Lower leg skin (tissue), 4 donors: ENCODE measurements at regions not wholly inside any gene's neighbourhood (a gene's known extent, or its start where the extent isn't known, plus 50 kb on each side); places are given as distances from the start of the nearest gene placed in this dataset.

ENCODE experiments used
- DNase-seq, 2 donors: peaks; one replicate each; pipeline ENCODE4 v3.0.0-alpha.2; 2019; ENCODE audit warnings: low spot score in 2 of 2
- H3K4me3 ChIP-seq: fragments of 200-600 bp; sonication (generic); 2 replicates; pipeline ENCODE4 v1.5.1; 2017; ENCODE audit warnings: mild to moderate bottlenecking, low read depth; ENCODE audit not compliant: poor library complexity, severe bottlenecking
- CTCF ChIP-seq, 3 donors: fragments of 450-650 bp; IDR thresholded peaks; one replicate each; pipeline ENCODE4 v1.5.1; 2016; ENCODE audit warnings: antibody characterized with exemption in 3 of 3, mild to moderate bottlenecking in 3 of 3, moderate library complexity in 2 of 3
- POLR2A ChIP-seq, 2 donors: fragments of 450-650 bp; IDR thresholded peaks; one replicate each; pipeline ENCODE4 v1.6.1; 2016 to 2017; ENCODE audit warnings: antibody characterized with exemption in 2 of 2, mild to moderate bottlenecking in 1 of 2, moderate library complexity in 1 of 2
- whole genome bisulfite sequencing, 2 donors: methylation state at CpG; one replicate each; pipeline ENCODE4 v1.1.5; 2018; 5-methylcytosine and 5-hydroxymethylcytosine counted together
- intact Hi-C: fragments of 100-400 bp; cut with DNase I; formaldehyde crosslinking; loops from one replicate; pipeline ENCODE4 v1.15.0; 2023; ENCODE audit warnings: low total_unique reads

DNA sequence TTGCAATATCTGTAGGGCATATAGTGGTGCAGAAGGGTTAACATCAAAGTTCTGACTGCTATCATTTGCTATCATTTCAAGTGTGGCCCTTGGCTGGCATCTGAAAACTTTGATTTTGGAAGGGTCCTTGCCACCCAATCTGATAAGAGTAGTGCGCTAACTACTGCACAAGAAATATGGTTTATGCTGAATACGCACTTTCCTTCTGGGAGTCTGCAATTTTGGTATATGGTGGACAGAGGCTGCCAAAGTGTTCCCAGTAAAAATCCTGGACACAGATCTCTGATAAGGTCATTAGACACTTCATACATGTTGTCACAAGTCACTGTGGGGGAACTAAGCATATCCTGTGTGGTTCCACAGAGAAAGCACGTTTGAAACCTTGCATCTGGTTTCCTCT lies 461.6 kb upstream of the CDH11 start:
- intact Hi-C loops: no loop called here
- no peak overlapping the region for H3K4me3 ChIP-seq
- TF ChIP-seq POLR2A (IDR thresholded peaks at IDR 0.05): no peak
- no peak for TF ChIP-seq CTCF (IDR thresholded peaks at IDR 0.05)
- WGBS, 2 donors: 68 to 81% methylated on average over 3 of the region's 3 CpGs
- no peak for DNase-seq

GRCh38 chr16:65579050-65579449 lies 457.2 kb upstream of the CDH11 start:
- no peak overlapping the region for H3K4me3 ChIP-seq
- TF ChIP-seq POLR2A (IDR thresholded peaks at IDR 0.05) (no peak), CTCF (IDR thresholded peaks at IDR 0.05) (no peak)
- no peak for DNase-seq
- WGBS, 2 donors: 58 to 72% methylated on average over 6 of the region's 6 CpGs
- intact Hi-C loops: no loop called here

GRCh38 chr16:65576631-65577030 lies 454.8 kb upstream of the CDH11 start:
- WGBS, 2 donors: 83 to 88% methylated on average over 10 of the region's 10 CpGs
- no peak for DNase-seq
- no peak overlapping the region for H3K4me3 ChIP-seq
- intact Hi-C loops: no loop called here
- TF ChIP-seq CTCF (IDR thresholded peaks at IDR 0.05) (no peak), POLR2A (IDR thresholded peaks at IDR 0.05) (no peak)

DNA sequence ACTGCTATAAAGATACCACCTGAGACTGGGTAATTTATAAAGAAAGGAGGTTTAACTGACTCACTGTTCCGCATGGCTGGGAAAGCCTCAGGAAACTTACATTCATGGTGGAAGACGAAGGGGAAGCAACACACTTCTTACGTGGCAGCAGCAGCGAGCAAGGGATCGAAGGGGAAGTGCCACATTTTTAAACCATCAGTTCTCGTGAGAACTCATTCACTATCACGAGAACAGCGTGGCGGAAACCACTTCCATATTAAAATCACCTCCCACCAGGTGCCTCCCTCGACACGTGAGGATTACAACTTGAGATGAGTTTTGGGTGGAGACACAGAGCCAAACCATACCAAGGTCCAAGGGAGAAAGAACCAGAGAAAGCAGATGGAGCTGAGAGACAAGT lies 454.3 kb upstream of the CDH11 start:
- no peak overlapping the region for H3K4me3 ChIP-seq
- intact Hi-C loops: no loop called here
- 91 to 92% methylated on average over 11 of the region's 11 CpGs for WGBS, 2 donors
- DNase-seq: no peak
- no peak for TF ChIP-seq CTCF (IDR thresholded peaks at IDR 0.05)
- no peak for TF ChIP-seq POLR2A (IDR thresholded peaks at IDR 0.05)

GRCh38 chr16:65574326-65574966 lies 452.6 kb upstream of the CDH11 start:
- TF ChIP-seq CTCF (IDR thresholded peaks at IDR 0.05) (no peak), POLR2A (IDR thresholded peaks at IDR 0.05) (no peak)
- no peak for DNase-seq
- intact Hi-C loops: no loop called here
- no peak overlapping the region for H3K4me3 ChIP-seq
- 64 to 69% methylated on average over 13 of the region's 13 CpGs for WGBS, 2 donors

- intact Hi-C loops: no loop called here
- TF ChIP-seq POLR2A (IDR thresholded peaks at IDR 0.05) (no peak), CTCF (IDR thresholded peaks at IDR 0.05) (no peak)
- no peak for DNase-seq
- no peak overlapping the region for H3K4me3 ChIP-seq
- 80 to 84% methylated on average over 1 of the region's 1 CpG for WGBS, 2 donors
Observed at GRCh38 chr16:65572156-65572555, 450.3 kb upstream of the CDH11 start.
